ENCODE measurements at regions not wholly inside any gene's neighbourhood (a gene's known extent, or its start where the extent isn't known, plus 50 kb on each side); places are given as distances from the start of the nearest gene placed in this dataset.
"Not testable (repeated sequence)": the region's sequence is repeated elsewhere in the genome, so short reads cannot be mapped to it uniquely, and the experiment has no call there.

DNA sequence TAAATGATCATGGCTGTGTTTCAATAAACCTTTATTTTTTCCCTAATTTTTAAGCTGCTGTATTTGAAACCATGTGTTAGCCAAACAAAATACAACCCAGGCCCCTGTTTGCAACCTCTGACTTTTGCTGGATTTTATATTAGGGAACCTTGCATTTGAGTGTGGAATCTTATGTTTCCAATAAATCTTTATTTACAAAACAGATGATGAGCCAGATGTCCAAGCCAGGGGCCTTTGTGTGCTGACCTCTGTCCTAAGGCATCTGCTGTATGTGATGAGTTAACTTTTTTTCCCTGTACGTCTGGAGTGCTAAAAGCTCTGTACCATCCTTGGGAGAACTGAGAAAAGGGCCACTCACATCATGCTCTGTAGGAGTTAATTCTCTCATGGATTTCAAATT, 162.9 kb downstream of the TRIB2 start:
- DNase-seq (ENCODE audit: low read depth) = peak; percentile 28

DNA sequence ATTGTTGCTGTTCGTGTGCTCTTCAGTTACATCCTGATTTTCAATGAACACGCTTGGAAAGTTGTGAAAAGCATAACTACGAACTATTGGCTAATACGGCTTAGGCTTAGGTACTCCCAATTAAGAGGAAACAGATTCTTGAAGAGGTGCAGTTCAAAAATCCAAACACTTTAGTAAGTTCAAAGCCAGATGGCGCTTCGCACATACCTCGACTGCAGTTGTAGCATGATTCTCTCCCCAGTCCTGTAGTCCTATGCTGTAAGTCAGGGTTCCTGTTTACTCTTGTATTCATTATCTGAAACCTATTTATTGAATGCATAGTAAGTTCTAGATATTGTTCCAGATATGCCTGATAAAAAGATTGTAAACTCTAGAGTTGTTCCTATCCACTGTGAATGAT, 165.2 kb downstream of the TRIB2 start:
- peak; percentile 50 for DNase-seq (ENCODE audit: low read depth)

DNA sequence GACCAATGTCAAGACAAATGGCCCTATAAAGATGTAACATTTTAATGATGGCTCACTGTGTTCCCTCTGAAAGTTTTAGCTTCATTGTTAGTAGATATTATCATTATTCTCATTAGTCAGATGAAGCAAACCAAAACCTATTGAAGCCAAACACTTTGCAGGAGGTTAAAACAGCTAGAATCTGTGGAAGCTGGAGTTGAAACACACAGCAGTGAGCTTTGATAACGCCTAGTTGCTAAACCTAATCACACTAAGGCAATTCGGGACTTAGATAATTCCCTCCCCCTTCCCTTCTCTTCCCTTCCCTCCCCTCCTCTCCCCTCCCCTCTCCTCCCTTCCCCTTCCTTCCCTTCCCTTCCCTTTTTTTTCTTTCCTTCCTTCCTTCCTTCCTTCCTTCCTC, 165.7 kb downstream of the TRIB2 start:
- DNase-seq (ENCODE audit: low read depth) = peak; percentile 21

DNA sequence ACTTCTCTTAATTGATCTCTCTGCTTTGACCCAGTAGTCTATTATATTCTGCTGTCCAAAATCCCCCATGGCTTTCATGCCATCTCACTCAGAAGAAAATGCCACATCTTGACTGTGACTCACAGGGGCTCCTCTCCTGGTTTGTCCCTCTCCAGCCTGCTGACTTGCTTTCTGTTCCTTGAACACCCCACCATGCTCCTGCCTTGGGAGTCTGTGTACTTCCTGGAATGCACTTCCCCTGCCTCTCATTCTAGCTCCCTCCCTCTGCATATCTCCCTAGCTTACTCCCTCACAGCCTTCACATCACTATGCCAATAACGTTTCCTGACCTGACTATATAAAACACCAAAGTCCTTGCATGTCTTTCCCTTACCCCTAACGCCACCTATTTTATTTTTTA, 167.2 kb downstream of the TRIB2 start:
- peak; percentile 86 for DNase-seq (ENCODE audit: low read depth)

DNA sequence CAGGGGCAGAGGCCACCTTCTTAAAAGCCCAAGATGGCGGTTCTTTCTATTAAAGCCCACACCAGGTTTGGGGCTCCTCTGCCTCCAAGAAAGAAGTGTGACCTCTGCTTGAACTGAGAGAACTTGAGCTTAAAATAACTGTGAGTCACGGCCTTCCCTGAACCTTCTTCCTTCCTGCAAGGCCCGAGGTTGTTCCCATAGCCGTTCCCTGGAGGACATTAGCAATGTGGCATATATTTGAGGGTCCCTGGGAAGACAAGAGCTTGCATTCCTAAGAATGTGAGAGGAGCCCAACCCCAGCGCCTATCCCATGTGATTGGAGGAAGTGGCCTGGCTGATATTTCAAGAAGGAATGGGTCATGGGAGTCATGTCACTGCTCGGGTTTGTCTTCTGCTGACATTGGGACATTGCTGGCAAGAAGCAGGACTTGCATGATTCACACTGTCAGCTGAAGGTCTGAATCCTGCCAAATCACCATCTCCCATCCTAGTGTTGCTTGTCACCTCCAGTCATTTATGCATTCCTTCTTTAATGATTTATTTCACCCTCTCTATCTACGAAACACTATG, 168.1 kb downstream of the TRIB2 start:
- DNase-seq (ENCODE audit: low read depth) = peak; percentile 99

DNA sequence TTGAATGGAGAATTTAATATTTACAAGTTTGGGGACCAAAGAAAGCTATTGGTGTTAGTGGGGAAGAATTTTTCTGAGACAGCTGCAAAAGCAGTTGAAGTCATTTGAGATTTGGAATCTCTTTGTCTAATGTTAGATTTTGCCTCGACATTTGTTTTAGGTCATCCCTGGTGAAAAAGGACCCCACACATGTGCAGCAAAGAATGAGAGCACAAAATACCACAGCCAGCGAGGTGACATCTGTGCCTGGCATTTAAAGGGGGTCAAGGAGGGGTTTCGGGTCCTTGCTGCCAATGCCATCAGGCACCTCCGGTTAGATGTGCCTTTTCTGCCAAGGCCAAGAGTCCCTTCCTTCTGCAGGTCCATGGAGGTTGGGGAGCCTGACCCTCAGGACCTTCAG, 173.3 kb downstream of the TRIB2 start:
- DNase-seq (ENCODE audit: low read depth) = no peak

DNA sequence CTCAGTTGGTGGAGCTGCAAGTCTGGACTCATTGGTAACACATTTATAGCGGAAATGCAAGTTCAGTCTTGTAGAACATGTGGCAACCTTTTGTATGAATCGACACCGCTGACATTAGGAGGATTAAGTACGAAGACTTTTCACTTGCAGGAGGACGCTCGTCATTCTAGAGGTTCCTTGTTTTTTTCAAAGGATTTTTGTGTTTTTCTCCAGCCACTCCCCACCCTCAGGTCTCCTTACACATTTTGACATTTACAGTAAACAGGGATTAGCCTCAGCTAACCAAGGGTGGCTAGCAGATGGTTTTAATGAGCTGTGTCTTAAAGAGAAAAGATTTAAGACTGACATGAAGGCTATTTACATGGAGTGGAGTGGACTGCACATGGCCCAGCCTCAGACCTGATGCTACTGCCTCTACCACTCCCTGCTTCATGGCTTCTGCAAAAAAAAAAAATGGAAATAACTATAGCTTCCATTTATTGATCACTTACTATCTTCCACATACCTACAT, 173.8 kb downstream of the TRIB2 start:
- DNase-seq (ENCODE audit: low read depth) = peak; percentile 18

DNA sequence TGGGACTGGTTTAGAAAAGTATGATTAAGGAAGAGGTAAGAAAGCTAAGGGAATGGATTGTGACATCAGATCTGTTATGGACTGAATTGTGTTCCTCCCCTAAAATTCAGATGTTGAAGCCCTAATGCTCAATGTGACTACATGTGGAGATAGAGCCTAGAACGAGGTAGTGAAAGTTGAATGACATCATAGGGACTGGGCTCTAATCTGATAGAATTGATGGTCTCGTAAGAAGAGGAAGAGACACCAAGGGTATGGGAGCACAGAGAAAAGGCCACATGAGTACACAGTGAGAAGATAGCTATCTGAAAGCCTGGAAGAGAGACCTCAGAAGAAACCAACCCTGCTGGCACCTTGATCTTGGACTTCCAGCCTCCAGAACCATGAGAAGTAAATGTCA, 178.3 kb downstream of the TRIB2 start:
- DNase-seq (ENCODE audit: low read depth) = no peak

DNA sequence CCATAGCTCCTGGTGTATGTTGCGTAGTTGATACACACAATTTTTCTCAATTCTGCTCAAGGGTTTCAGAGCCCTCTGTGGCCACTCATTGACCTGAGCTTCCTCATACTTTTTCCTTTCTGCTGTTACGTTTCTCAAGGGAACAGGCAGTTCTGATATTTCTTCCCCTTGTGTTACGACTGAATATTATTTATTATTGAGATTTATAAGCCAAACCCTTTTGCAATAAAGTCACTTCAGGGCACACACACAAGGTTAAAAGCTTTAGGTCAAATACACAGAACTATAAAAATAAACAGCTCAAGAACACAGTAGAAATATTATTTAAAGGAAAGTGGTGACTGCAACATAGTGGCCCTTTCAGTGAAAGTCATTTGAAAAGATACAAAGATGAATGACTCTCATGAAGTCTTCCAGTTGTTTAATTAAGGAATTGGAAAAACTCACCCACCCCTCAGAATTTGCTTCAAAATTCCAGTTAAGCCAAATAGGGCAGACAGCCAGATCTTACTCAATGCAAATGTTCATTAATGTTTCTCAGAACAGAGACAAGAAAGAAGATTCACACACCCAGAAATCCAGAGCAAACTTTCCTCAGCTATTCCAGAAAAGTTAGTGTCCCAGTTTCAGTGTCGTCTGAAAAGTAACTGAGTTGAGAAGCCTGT, 179.7 kb downstream of the TRIB2 start:
- DNase-seq (ENCODE audit: low read depth) = peak; percentile 13

DNA sequence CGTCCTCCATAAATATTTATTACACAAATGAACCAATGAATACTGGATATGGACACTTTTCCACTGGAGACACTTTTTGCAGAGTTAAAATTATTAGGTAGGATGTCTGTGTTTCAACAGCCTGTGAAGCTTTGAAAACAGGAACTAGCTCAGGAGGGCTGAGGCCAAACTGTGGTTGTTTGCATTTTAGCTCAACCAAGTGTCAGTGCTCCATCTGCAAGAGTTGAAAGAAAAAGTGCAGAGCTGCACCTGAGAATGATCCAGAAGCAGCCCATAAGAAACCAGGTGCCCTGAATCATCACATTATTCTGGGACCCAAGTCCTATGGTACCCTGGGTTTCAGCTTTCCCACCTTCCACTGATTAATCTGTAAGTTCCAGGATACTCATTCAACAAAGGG, 180.4 kb downstream of the TRIB2 start:
- DNase-seq (ENCODE audit: low read depth) = no peak

DNA sequence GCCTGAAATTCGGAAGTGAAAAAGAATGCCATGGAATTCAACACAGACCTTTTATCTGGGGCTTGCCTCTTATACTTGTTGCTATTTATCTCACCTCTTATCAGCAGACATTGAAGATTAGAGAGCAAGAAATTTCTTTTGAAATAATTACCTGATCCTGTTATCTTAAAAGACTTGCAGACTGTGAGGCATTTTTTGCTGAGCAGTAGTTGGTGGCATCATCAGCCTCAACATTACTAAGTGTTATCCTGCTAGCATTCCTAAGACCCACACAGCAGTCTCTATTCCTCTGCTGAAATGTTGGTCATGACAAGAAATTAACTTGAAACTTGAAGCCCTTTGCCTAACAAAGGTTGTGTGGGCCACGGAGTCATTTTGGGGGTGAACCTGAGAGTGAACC, 186.5 kb downstream of the TRIB2 start:
- DNase-seq (ENCODE audit: low read depth) = peak; percentile 43

DNA sequence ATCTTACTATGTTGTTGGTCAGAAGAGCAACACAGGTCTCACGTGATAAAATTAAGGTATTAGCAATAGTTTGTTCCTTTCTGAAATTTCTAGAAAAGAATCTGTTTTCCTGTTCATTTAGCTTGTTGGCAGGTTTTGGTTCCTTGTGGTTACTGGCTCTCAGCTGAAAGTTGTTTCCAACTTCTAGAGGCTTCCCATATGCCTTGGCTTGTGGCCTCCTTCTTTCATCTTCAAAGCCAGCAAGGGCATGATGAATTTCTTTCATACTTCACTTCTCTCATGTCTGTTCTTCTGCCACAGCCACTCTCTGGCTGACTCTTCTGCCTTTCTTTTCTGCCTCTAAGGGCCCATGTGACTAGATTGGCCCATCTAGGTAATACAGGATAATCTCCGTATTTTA, 193.7 kb downstream of the TRIB2 start:
- DNase-seq (ENCODE audit: low read depth) = no peak

DNA sequence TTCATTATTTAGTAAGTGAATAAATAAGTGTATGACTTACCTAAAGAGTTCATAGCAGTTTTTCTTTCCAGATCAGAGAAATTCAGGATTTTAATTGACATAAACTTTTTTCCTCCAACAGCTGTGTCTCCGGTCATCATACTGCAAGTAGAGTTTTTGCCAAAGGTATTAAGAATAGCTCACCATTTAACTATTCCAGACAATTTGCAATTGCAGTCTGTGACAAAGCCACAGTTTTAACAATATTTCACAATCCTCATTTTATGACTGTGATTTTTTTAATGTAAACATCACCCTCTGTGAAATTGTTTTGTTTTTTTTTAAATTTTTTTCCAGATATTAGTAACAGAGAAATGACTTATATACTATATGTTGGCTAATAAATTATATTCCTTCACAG, 199.1 kb downstream of the TRIB2 start:
- DNase-seq (ENCODE audit: low read depth) = peak; percentile 76

DNA sequence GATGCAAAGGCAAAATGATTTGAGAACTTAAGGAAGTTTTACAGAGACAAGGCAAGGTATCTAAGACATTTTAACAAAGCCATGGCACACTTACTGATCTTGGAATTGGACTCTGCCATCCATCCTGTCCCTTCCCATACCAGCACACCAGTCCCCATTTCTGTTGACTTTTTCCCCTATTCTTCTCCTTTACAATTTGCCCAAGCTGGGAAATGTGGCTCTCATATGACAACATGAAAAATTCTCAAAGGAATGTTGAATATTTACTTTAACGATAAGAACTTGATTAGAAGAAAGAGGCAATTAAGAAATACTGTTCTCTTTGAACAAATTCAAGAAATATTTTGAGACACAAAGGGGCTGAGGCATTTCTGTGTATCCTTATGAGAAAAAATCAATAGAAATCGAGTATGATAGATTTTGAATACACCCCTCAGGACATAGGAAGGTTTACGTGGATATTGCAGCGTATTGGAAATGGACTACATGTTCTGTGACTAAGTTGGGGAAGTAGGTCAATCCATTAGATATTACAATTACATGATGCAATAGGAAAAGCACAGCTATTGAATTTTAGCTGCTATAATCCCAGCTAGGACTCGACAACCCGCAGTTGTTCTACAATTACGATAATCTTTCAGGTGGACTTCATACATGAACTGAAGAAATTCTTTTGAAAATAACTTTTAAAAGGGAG, 201.6 kb downstream of the TRIB2 start:
- DNase-seq (ENCODE audit: low read depth) = peak; percentile 40

DNA sequence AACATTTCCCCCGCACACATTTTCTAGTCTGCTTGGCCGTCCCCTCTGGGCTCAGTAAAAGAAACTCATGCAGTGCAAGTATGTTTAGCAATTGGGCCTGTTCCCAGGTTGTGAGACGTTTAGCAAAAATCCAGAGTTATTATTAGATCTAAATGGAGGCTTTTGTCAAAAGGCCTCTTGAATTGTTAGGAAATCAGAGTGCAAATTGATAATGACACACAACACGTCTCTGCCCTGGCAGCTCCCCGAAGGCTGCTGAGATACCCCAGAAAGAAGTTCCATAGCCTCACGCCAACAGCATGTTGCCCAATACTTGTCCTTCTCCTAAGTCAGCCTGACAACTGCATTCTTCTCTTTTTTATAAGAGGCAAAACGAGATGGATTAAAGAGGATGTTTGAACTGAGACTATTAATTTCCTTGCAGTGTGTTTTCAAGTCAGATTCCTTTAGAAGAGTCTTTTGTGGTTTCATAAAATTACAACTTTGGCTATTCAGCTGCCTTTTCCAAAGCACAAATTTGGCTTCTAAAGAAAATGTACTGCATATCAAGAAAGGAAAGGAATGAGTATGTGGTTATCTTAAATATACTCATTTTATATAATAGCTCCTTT, 202.2 kb downstream of the TRIB2 start:
- DNase-seq (ENCODE audit: low read depth) = peak; percentile 99

DNA sequence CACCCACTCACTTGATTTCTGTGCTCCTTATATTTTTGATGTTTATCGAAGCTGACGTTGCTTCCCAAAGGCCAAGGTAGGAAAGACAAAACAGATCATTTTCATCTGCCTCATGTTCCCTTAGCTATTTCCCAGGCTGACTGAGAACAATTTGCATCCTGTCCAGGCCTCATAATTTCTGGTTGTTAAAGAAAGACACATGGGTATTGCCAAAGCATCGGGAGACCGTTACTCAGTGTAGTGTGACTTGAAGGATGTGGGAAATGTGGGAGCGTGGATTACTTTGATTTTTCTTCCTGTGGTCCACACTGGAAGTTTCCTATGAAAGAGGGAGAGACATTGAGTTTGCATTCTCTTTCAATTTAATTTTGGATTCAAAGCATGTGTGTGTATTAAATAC, 204.6 kb downstream of the TRIB2 start:
- DNase-seq (ENCODE audit: low read depth) = peak; percentile 49

DNA sequence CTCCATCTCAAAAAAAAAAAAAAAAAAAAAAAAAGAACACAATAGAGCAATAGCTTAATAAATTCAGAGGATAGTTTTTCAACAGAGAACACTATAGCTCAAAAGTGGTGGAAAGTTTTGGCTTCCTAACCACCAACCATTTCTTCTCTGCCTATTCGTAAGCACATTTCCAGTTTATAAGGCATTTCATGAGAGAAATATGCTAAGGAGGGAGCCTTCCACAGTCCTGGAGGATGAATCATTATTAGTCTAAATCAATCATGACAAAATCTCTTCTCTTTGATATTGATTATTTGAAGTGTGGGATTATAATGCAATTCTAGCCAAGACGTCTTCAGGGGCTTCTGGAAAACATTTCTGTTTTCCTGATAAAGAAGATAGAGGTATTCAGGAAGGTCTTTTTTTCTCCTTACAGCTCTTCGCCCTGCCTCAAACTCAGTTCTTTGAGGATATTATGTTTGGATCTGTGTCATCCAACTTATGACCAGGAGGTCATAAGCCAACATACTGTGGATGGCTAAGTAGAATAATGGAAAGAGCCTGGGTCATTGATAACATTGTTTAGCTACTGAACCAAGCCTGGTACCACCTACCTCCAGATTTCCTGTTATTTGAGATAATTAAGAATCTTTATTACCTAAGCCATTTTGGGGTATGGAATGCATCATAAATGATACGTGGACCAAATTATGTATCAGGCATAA, 207.3 kb downstream of the TRIB2 start:
- DNase-seq (ENCODE audit: low read depth) = peak; percentile 81

DNA sequence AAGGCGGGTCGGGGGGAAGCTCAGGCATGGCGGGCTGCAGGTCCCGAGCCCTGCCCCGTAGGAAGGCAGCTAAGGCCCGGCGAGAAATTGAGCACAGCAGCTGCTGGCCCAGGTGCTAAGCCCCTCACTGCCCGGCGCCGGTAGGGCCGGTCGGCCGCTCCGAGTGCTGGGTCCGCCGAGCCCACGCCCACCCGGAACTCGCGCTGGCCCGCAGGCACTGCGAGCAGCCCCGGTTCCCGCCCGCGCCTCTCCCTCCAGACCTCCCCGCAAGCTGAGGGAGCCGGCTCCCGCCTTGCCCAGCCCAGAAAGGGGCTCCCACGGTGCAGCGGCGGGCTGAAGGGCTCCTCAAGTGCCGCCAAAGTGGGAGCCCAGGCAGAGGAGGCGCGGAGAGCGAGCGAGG, 209.9 kb downstream of the TRIB2 start:
- not testable (repeated sequence) for DNase-seq (ENCODE audit: low read depth)

DNA sequence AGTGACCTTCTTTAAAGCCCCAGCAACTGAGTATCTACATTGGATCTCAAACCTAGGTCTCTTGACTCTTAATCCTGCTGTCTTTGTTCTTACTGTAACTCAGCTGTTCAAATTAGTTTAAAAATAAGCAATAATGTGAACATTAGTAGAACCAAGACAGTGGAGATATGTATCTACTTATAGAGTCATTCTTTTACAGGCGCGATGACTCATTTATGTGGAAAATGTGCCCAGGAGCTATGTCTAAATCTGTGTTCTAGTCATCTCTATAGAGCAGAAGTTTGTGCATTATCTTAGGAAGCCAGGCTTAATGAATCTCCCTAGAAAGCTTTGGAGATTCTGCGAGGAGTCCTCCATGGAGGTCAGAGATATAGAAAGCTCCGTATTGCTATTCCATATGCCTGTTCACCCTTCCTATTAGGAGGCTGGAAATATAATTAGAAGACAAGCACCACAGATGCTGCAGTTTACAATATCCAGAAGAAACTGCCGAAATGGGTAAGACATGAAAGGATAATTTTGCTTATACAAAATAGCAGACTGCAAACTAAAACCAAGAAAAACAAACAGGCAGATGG, 211.6 kb downstream of the TRIB2 start:
- DNase-seq (ENCODE audit: low read depth) = peak; percentile 96

DNA sequence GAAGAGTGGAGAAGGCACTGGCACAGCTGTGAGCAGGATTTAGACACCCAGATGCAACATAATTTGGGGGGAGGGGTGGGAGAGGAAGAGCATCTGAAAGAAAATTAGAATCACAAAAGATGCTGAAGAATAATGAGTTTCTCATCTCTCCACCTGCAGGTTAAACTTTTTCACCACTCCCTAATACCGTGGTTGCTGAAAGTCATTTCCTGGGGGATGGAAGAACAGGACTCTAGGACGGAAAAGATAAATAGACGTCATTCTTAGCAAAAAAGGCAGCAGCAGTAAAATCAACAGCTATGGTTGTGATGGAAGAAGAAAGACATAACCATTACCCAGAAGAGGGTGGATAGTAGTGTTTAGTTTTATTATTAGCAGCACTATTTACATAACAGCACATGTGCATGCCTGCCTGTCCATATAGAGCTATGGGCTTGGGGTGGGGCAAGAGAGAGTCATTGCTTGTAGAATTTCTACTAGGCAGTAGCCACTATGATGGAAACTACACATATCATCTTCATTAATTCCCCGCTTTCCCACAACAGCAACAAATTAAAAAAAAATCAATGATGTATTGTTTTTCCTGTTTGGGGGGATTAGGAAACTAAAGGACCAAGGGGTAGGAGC, 212.2 kb downstream of the TRIB2 start:
- DNase-seq (ENCODE audit: low read depth) = peak; percentile 73

DNA sequence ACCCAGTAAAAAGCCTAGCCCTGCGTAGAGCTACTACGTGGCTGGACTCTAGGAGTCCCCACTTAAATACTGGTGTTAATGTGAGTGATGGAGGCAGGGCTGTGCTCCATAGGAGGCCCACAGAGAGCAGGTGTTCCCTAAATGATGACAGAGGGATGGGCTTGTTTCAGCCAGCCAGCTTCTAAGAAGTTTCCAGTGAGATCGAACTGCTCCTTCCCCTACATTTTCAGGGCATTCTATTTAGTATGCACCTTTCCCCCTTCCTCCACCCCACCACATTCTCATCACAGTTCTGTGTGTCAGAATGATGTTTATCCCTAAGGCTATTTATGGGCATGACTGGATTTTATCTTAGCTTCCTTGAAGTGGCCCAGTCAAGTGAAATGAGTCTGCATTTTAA, 213.0 kb downstream of the TRIB2 start:
- peak; percentile 65 for DNase-seq (ENCODE audit: low read depth)
